Hypothalamus (tissue), 51 donors: ENCODE measurements at regions not wholly inside any gene's neighbourhood (a gene's known extent, or its start where the extent isn't known, plus 50 kb on each side); places are given as distances from the start of the nearest gene placed in this dataset.
"Not testable (repeated sequence)": the region's sequence is repeated elsewhere in the genome, so short reads cannot be mapped to it uniquely, and the experiment has no call there.

Source experiments
- DNase-seq, 51 donors: peaks; one replicate each; lab custom pipeline; 2025; lab: John Stamatoyannopoulos, UW

- no peak for DNase-seq
These were observed 1288.6 kb upstream of the CITED2 start for GRCh38 chr6:140663094-140663493.

GRCh38 chr6:140661691-140662090, 1287.2 kb upstream of the CITED2 start:
- no peak for DNase-seq

GRCh38 chr6:140660295-140660694, 1285.8 kb upstream of the CITED2 start:
- no peak for DNase-seq

- DNase-seq: no peak
These were observed 1279.5 kb upstream of the CITED2 start for GRCh38 chr6:140653972-140654371.

- DNase-seq: no peak
These were observed 1279.1 kb upstream of the CITED2 start for GRCh38 chr6:140653506-140653905.

GRCh38 chr6:140649502-140649901, 1275.1 kb upstream of the CITED2 start:
- not testable (repeated sequence) for DNase-seq

GRCh38 chr6:140647322-140647721, 1272.9 kb upstream of the CITED2 start:
- DNase-seq: not testable (repeated sequence)

- peak in 2 of 51 donors; percentile 3 to 16 for DNase-seq
These were observed 1269.6 kb upstream of the CITED2 start for GRCh38 chr6:140644017-140644416.

GRCh38 chr6:140641412-140641811, 1267.0 kb upstream of the CITED2 start:
- DNase-seq: no peak

GRCh38 chr6:140636908-140637402, 1262.5 kb upstream of the CITED2 start:
- DNase-seq: no peak

- peak in 1 of 51 donors; percentile 5 for DNase-seq
These were observed 1261.9 kb upstream of the CITED2 start for GRCh38 chr6:140636271-140636907.

GRCh38 chr6:140627002-140627401, 1252.6 kb upstream of the CITED2 start:
- no peak for DNase-seq

- no peak for DNase-seq
These were observed 1249.0 kb upstream of the CITED2 start for GRCh38 chr6:140623498-140623897.

- no peak for DNase-seq
These were observed 1246.0 kb upstream of the CITED2 start for GRCh38 chr6:140620496-140620895.

- DNase-seq: no peak
These were observed 1235.5 kb upstream of the CITED2 start for GRCh38 chr6:140609956-140610355.

GRCh38 chr6:140609321-140609720, 1234.9 kb upstream of the CITED2 start:
- DNase-seq: no peak

- DNase-seq: no peak
These were observed 1230.3 kb upstream of the CITED2 start for GRCh38 chr6:140604786-140605185.

GRCh38 chr6:140602431-140603248, 1228.2 kb upstream of the CITED2 start:
- no peak for DNase-seq

- no peak for DNase-seq
These were observed 1226.8 kb upstream of the CITED2 start for GRCh38 chr6:140601021-140601808.

- DNase-seq: no peak
These were observed 1225.5 kb upstream of the CITED2 start for GRCh38 chr6:140599916-140600315.

GRCh38 chr6:140597181-140597580, 1222.7 kb upstream of the CITED2 start:
- DNase-seq: no peak
